Mesothelial cell of epicardium (in vitro differentiated cells): ENCODE measurements at regions not wholly inside any gene's neighbourhood (a gene's known extent, or its start where the extent isn't known, plus 50 kb on each side); places are given as distances from the start of the nearest gene placed in this dataset.

Source experiments
- DNase-seq, 2 experiments: peaks; one replicate each; pipeline ENCODE4 v3.0.0; 2021; ENCODE audit warnings: low spot score in 2 of 2; ENCODE audit not compliant: unreplicated experiment in 2 of 2
- H3K27ac Mint-ChIP-seq: 2 replicates; pipeline ENCODE4 v1.8.0; 2021; ENCODE audit warnings: mixed read lengths
- H3K27me3 Mint-ChIP-seq: 2 replicates; pipeline ENCODE4 v1.8.0; 2021; ENCODE audit warnings: low read depth, mixed read lengths
- H3K36me3 Mint-ChIP-seq: 2 replicates; pipeline ENCODE4 v1.8.0; 2021; ENCODE audit warnings: mixed read lengths
- H3K4me1 Mint-ChIP-seq: 2 replicates; pipeline ENCODE4 v1.8.0; 2021; ENCODE audit warnings: mixed read lengths
- H3K4me3 Mint-ChIP-seq: 2 replicates; pipeline ENCODE4 v1.8.0; 2021; ENCODE audit warnings: mild to moderate bottlenecking, moderate library complexity, mixed read lengths
- H3K9me3 Mint-ChIP-seq: 2 replicates; pipeline ENCODE4 v1.8.0; 2021; ENCODE audit warnings: mixed read lengths
- TF ChIP-seq, protein P1 (sequence below): fragments of 200-600 bp; sonication (generic); IDR thresholded peaks from one replicate; pipeline ENCODE4 v1.5.0; 2021; ENCODE audit warnings: antibody characterized with exemption; ENCODE audit not compliant: unreplicated experiment

DNA sequence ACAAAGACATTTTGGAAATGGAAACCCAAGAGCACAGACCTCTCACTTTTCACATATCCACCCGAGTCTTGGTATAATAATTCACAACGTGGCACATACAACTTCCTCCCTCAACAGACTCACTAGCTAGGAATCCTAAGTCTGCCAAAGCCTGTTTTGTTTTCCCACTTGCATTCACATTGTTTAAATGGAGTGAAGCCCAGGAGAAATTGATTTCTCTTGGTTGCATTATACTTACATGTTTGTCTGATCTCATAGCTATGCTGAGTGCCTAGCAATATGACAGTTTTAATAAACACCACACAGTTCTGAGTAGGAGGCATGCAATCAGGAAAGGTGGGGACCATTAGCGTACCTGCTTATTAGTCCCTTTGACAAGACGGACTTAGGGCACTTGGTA lies 348.6 kb upstream of the ADGRL4 start:
- no peak for DNase-seq
- Mint-ChIP-seq H3K9me3 (no peaks in the 10 kb centered on the region), H3K4me3 (no peak overlapping the region), H3K27me3 (no peaks in the 10 kb centered on the region), H3K4me1 (no peaks in the 10 kb centered on the region), H3K27ac (no peak overlapping the region), H3K36me3 (no peaks in the 10 kb centered on the region)
- TF ChIP-seq, protein P1, sequence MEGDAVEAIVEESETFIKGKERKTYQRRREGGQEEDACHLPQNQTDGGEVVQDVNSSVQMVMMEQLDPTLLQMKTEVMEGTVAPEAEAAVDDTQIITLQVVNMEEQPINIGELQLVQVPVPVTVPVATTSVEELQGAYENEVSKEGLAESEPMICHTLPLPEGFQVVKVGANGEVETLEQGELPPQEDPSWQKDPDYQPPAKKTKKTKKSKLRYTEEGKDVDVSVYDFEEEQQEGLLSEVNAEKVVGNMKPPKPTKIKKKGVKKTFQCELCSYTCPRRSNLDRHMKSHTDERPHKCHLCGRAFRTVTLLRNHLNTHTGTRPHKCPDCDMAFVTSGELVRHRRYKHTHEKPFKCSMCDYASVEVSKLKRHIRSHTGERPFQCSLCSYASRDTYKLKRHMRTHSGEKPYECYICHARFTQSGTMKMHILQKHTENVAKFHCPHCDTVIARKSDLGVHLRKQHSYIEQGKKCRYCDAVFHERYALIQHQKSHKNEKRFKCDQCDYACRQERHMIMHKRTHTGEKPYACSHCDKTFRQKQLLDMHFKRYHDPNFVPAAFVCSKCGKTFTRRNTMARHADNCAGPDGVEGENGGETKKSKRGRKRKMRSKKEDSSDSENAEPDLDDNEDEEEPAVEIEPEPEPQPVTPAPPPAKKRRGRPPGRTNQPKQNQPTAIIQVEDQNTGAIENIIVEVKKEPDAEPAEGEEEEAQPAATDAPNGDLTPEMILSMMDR: no peak

DNA sequence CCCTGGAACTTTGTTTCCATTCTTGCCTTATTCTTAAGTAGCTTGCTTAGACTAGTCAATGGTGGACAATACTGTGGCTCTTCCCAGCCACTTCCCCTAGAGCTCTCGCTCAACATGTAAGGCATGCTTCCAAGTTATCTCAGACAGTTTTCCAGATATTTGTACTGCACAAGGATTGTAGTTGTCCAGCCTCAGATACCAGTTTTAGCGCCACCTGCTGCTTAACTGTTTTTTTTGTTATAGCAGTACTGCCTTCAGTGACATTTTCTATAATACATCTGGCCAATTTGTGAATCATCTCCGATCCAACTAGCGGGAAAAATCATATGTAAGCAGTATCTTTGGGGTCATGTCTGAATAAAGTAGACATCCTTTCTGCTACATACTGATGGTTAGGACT lies 346.7 kb upstream of the ADGRL4 start:
- Mint-ChIP-seq H3K9me3 (no peaks in the 10 kb centered on the region), H3K36me3 (no peaks in the 10 kb centered on the region), H3K27ac (no peak overlapping the region), H3K4me1 (no peaks in the 10 kb centered on the region), H3K4me3 (no peak overlapping the region), H3K27me3 (no peaks in the 10 kb centered on the region)
- DNase-seq: no peak
- TF ChIP-seq, protein P1: no peak

DNA sequence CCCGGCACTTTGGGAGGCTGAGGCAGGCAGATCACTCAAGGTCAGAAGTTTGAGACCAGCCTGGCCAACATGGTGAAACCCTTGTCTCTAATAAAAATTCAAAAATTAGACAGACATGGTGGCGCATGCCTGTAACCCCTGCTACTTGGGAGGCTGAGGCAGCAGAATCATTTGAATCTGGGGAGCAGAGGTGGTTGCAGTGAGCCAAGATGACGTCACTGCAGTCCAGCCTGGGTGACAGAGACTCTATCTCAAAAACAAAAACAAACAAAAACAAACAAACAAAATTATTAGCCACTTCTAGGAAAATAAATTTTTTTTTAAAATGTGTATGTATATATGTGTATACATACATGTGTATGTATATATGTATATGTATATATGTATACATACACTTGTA lies 320.3 kb upstream of the ADGRL4 start:
- Mint-ChIP-seq H3K27ac (no peak overlapping the region), H3K27me3 (no peaks in the 10 kb centered on the region), H3K4me3 (no peak overlapping the region), H3K4me1 (no peaks in the 10 kb centered on the region), H3K9me3 (peaks cover 15% of the 10 kb centered on the region), H3K36me3 (peaks cover 5% of the 10 kb centered on the region)
- no peak for DNase-seq
- TF ChIP-seq, protein P1: no peak

DNA sequence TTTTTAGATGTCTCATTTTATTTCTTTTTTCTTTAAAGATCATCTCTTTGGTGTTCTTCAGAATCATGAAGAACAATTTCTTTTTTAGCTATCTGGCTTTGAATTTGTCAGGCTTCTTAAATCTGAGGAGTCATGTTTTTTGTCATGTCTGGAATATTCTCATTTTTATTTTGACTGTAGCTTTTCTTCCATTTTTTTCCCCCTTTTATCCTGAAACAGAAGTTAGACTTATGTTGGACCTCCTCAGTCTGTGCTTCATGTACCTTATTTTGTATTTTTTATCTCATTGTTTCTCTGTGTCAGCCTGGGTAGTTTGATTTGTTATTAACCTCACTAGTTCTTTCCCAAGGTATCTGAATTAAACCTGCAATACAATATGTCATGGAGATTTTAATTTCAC lies 319.2 kb upstream of the ADGRL4 start:
- peaks cover 5% of the 10 kb centered on the region for H3K36me3 Mint-ChIP-seq
- DNase-seq: no peak
- no peak overlapping the region for H3K4me3 Mint-ChIP-seq
- H3K27me3 Mint-ChIP-seq: no peaks in the 10 kb centered on the region
- no peaks in the 10 kb centered on the region for H3K4me1 Mint-ChIP-seq
- peaks cover 15% of the 10 kb centered on the region for H3K9me3 Mint-ChIP-seq
- TF ChIP-seq, protein P1: no peak
- H3K27ac Mint-ChIP-seq: no peak overlapping the region

DNA sequence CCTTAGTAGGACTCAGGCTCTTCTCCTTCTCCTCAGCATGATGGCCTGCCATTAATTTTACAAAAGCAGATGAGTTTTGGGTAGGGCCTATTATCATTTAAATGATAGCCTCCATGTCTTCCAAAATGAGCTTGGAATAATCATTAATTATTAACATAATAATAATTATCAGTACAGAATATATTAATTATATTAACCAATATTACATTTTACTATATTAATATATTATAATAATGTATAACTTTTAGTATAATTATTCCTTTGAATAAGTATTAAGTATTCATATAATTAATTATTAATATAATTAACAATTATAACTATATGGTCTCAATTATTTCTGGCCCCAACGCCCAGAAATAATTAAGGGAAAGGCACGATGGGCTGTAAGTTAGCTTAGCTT lies 318.6 kb upstream of the ADGRL4 start:
- no peak for DNase-seq
- Mint-ChIP-seq H3K27me3 (no peaks in the 10 kb centered on the region), H3K4me1 (no peaks in the 10 kb centered on the region), H3K36me3 (peaks cover 5% of the 10 kb centered on the region), H3K27ac (no peak overlapping the region), H3K9me3 (peaks cover 15% of the 10 kb centered on the region), H3K4me3 (no peak overlapping the region)
- TF ChIP-seq, protein P1: no peak
